Keratinocyte (primary cell): ENCODE measurements at regions not wholly inside any gene's neighbourhood (a gene's known extent, or its start where the extent isn't known, plus 50 kb on each side); places are given as distances from the start of the nearest gene placed in this dataset.

Experiments used
- DNase-seq: peaks from one replicate; pipeline ENCODE4 v3.0.0-alpha.2; 2011; ENCODE audit warnings: low read depth, missing footprints, low spot score
- FAIRE-seq: peaks from 2 replicates; lab custom pipeline; 2011; peaks lifted over from hg19 to GRCh38; lab: Jason Lieb, UNC
- H2AFZ ChIP-seq: 2 replicates; pipeline ENCODE4 v1.6.0; 2012; ENCODE audit warnings: low read length, control low read depth, inconsistent platforms; ENCODE audit not compliant: control insufficient read depth
- H3K27ac ChIP-seq: 2 replicates; pipeline ENCODE4 v1.5.1; 2011; ENCODE audit warnings: low read length; ENCODE audit not compliant: control insufficient read depth, insufficient read depth
- H3K27me3 ChIP-seq: 3 replicates; pipeline ENCODE4 v1.6.0; 2011; ENCODE audit warnings: low read length; ENCODE audit not compliant: control insufficient read depth, insufficient read depth; ENCODE audit errors: extremely low read depth
- H3K36me3 ChIP-seq, 2 experiments: 2 replicates in 1 of 2; 3 replicates in 1 of 2; pipeline ENCODE4 v1.5.1; 2011; ENCODE audit warnings: low read length in 2 of 2, mild to moderate bottlenecking in 1 of 2; ENCODE audit not compliant: control insufficient read depth in 2 of 2, insufficient read depth in 2 of 2; ENCODE audit errors: extremely low read depth in 1 of 2
- H3K4me1 ChIP-seq: 3 replicates; pipeline ENCODE4 v1.5.1; 2011; ENCODE audit warnings: low read length; ENCODE audit not compliant: control insufficient read depth, insufficient read depth; ENCODE audit errors: extremely low read depth
- H3K4me2 ChIP-seq: 3 replicates; pipeline ENCODE4 v1.6.0; 2011; ENCODE audit warnings: low read depth, low read length; ENCODE audit not compliant: control insufficient read depth, insufficient read depth; ENCODE audit errors: extremely low read depth
- H3K4me3 ChIP-seq, 3 experiments: fragments of 200-600 bp in 1 of 3; sonication (generic) in 1 of 3; 2 replicates in 2 of 3; 3 replicates in 1 of 3; pipeline ENCODE4 v1.5.1; 2011 to 2016; ENCODE audit warnings: low read length in 3 of 3, mild to moderate bottlenecking in 3 of 3, control low read depth in 2 of 3, inconsistent platforms in 1 of 3, low read depth in 1 of 3, mixed read lengths in 1 of 3, mixed run types in 1 of 3, moderate library complexity in 1 of 3; ENCODE audit not compliant: control insufficient read depth in 2 of 3, insufficient read depth in 2 of 3; ENCODE audit errors: extremely low read depth in 1 of 3
- H3K79me2 ChIP-seq: 2 replicates; pipeline ENCODE4 v1.6.0; 2012; ENCODE audit warnings: low read length; ENCODE audit not compliant: control insufficient read depth, insufficient read depth
- H3K9ac ChIP-seq: 3 replicates; pipeline ENCODE4 v1.6.0; 2011; ENCODE audit warnings: low read length; ENCODE audit not compliant: control insufficient read depth, insufficient read depth; ENCODE audit errors: extremely low read depth
- H3K9me1 ChIP-seq: 3 replicates; pipeline ENCODE4 v1.6.0; 2011; ENCODE audit warnings: low read length; ENCODE audit not compliant: control insufficient read depth, insufficient read depth; ENCODE audit errors: extremely low read depth
- H3K9me3 ChIP-seq: 2 replicates; pipeline ENCODE4 v1.5.1; 2012; ENCODE audit warnings: low read depth, low read length; ENCODE audit not compliant: control insufficient read depth
- H4K20me1 ChIP-seq: 3 replicates; pipeline ENCODE4 v1.6.0; 2011; ENCODE audit warnings: low read length; ENCODE audit not compliant: control insufficient read depth, insufficient read depth; ENCODE audit errors: extremely low read depth
- CTCF ChIP-seq, 3 experiments: IDR thresholded peaks in 1 of 3; conservative IDR thresholded peaks in 1 of 3; optimal IDR thresholded peaks in 1 of 3; 2 replicates in 2 of 3; 3 replicates in 1 of 3; pipeline versions ENCODE3 to v1.5.1; 2011; ENCODE audit warnings: low read length in 3 of 3, mild to moderate bottlenecking in 3 of 3, moderate library complexity in 2 of 3, control low read depth in 1 of 3, inconsistent platforms in 1 of 3; ENCODE audit not compliant: insufficient read depth in 2 of 3; ENCODE audit errors: extremely low read depth in 1 of 3
- EZH2 ChIP-seq: IDR thresholded peaks from one replicate; pipeline ENCODE4 v1.6.1; 2012; ENCODE audit warnings: inconsistent platforms, mild to moderate bottlenecking, low read length, moderate library complexity
- dilution Hi-C: fragments of 300-500 bp; cut with MboI; formaldehyde crosslinking; loops from one replicate; pipeline ENCODE4 v1.7.0; 2020; ENCODE audit warnings: low sequenced_read_pairs; ENCODE audit not compliant: extremely low pct_ligation_motif_present

- H3K9ac ChIP-seq, result no peak overlapping the region
- TF ChIP-seq CTCF (optimal IDR thresholded peaks at IDR 0.05 in 1 of 3, IDR thresholded peaks at IDR 0.05 in 1 of 3, conservative IDR thresholded peaks at IDR 0.05 in 1 of 3; ENCODE audit: extremely low read depth in 1 of 3, insufficient read depth in 2 of 3, low read length in 3 of 3) (no peak), EZH2 (no peak)
- no peak overlapping the region for H2AFZ ChIP-seq
- H3K27me3 ChIP-seq, result no peaks in the 10 kb centered on the region
- no peaks in the 10 kb centered on the region for H3K9me3 ChIP-seq
- no peaks in the 10 kb centered on the region for H3K79me2 ChIP-seq
- H4K20me1 ChIP-seq, result no peaks in the 10 kb centered on the region
- H3K4me1 ChIP-seq, result no peaks in the 10 kb centered on the region
- H3K4me3 ChIP-seq, result no peak overlapping the region
- dilution Hi-C loops, result no loop called here
- H3K36me3 ChIP-seq, result no peaks in the 10 kb centered on the region
- no peak for FAIRE-seq
- H3K27ac ChIP-seq, result no peak overlapping the region
- DNase-seq, result no peak
- H3K9me1 ChIP-seq, result no peaks in the 10 kb centered on the region
- no peak overlapping the region for H3K4me2 ChIP-seq
These were observed 1041.2 kb upstream of the ZEB2 start for GRCh38 chr2:145561152-145561551.

GRCh38 chr2:145558617-145559350 is 1038.9 kb upstream of the ZEB2 start:
- Histone ChIP-seq H3K27ac (no peak overlapping the region), H3K9me3 (no peaks in the 10 kb centered on the region), H3K4me1 (no peaks in the 10 kb centered on the region), H3K27me3 (no peaks in the 10 kb centered on the region), H3K9ac (no peak overlapping the region), H3K4me2 (no peak overlapping the region), H3K36me3 (no peaks in the 10 kb centered on the region), H4K20me1 (no peaks in the 10 kb centered on the region), H2AFZ (no peak overlapping the region), H3K79me2 (no peaks in the 10 kb centered on the region), H3K9me1 (no peaks in the 10 kb centered on the region), H3K4me3 (no peak overlapping the region)
- TF ChIP-seq CTCF (optimal IDR thresholded peaks at IDR 0.05 in 1 of 3, IDR thresholded peaks at IDR 0.05 in 1 of 3, conservative IDR thresholded peaks at IDR 0.05 in 1 of 3; ENCODE audit: extremely low read depth in 1 of 3, insufficient read depth in 2 of 3, low read length in 3 of 3), result no peak
- TF ChIP-seq EZH2, result no peak
- DNase-seq (no peak), FAIRE-seq (no peak)
- dilution Hi-C loops, result no loop called here
